ENCODE measurements at regions not wholly inside any gene's neighbourhood (a gene's known extent, or its start where the extent isn't known, plus 50 kb on each side); places are given as distances from the start of the nearest gene placed in this dataset.
A peak's percentile ranks its signal among the peaks of the same experiment; 100 is the strongest.

GRCh38 chr15:39471785-39472574 is 108.9 kb upstream of the THBS1 start:
- Histone ChIP-seq H3K27ac (ENCODE audit: low read depth, low read length, severe bottlenecking) (no peak overlapping the region), H3K9me3 (ENCODE audit: control insufficient read depth, low read length) (peaks cover 7% of the 10 kb centered on the region), H3K4me1 (ENCODE audit: control insufficient read depth, insufficient read depth, low read length, poor library complexity, severe bottlenecking) (peaks cover 24% of the 10 kb centered on the region), H3K4me3 (ENCODE audit: extremely low read depth, insufficient read depth, low read length, poor library complexity, severe bottlenecking) (no peak overlapping the region), H3K36me3 (ENCODE audit: control insufficient read depth, insufficient read depth, low read length) (no peaks in the 10 kb centered on the region)
- no CpG with 5 or more reads among the region's 2 CpGs for WGBS, 2 experiments (ENCODE audit: insufficient coverage in 2 of 2)

- Histone ChIP-seq H3K4me3 (ENCODE audit: extremely low read depth, insufficient read depth, low read length, poor library complexity, severe bottlenecking) (no peak overlapping the region), H3K36me3 (ENCODE audit: control insufficient read depth, insufficient read depth, low read length) (no peaks in the 10 kb centered on the region), H3K9me3 (ENCODE audit: control insufficient read depth, low read length) (peaks cover 7% of the 10 kb centered on the region), H3K4me1 (ENCODE audit: control insufficient read depth, insufficient read depth, low read length, poor library complexity, severe bottlenecking) (peaks cover 24% of the 10 kb centered on the region), H3K27ac (ENCODE audit: low read depth, low read length, severe bottlenecking) (no peak overlapping the region)
- WGBS, 2 experiments (ENCODE audit: insufficient coverage in 2 of 2): 87 to 92% methylated on average over 7 to 10 of the region's 12 CpGs
These were observed 108.1 kb upstream of the THBS1 start for GRCh38 chr15:39472621-39473297.

- Histone ChIP-seq H3K27ac (ENCODE audit: low read depth, low read length, severe bottlenecking) (no peak overlapping the region), H3K4me3 (ENCODE audit: extremely low read depth, insufficient read depth, low read length, poor library complexity, severe bottlenecking) (no peak overlapping the region), H3K9me3 (ENCODE audit: control insufficient read depth, low read length) (peaks cover 5% of the 10 kb centered on the region), H3K4me1 (ENCODE audit: control insufficient read depth, insufficient read depth, low read length, poor library complexity, severe bottlenecking) (peaks cover 24% of the 10 kb centered on the region), H3K36me3 (ENCODE audit: control insufficient read depth, insufficient read depth, low read length) (no peaks in the 10 kb centered on the region)
- WGBS, 2 experiments (ENCODE audit: insufficient coverage in 2 of 2): 100% methylated on average over 1 of the region's 5 CpGs; no CpG with 5 or more reads in 1 of the 2 experiments
These were observed 107.5 kb upstream of the THBS1 start for GRCh38 chr15:39473298-39473947.

GRCh38 chr15:39474657-39475056 is 106.2 kb upstream of the THBS1 start:
- Histone ChIP-seq H3K36me3 (ENCODE audit: control insufficient read depth, insufficient read depth, low read length) (no peaks in the 10 kb centered on the region), H3K9me3 (ENCODE audit: control insufficient read depth, low read length) (no peaks in the 10 kb centered on the region), H3K27ac (ENCODE audit: low read depth, low read length, severe bottlenecking) (peak overlapping the region; percentile 62), H3K4me1 (ENCODE audit: control insufficient read depth, insufficient read depth, low read length, poor library complexity, severe bottlenecking) (peaks cover 24% of the 10 kb centered on the region), H3K4me3 (ENCODE audit: extremely low read depth, insufficient read depth, low read length, poor library complexity, severe bottlenecking) (no peak overlapping the region)
- WGBS, 2 experiments (ENCODE audit: insufficient coverage in 2 of 2): 61 to 70% methylated on average over 2 to 3 of the region's 3 CpGs

GRCh38 chr15:39478996-39479395 is 101.9 kb upstream of the THBS1 start:
- no peaks in the 10 kb centered on the region for H3K9me3 ChIP-seq (ENCODE audit: control insufficient read depth, low read length)
- H3K4me3 ChIP-seq (ENCODE audit: extremely low read depth, insufficient read depth, low read length, poor library complexity, severe bottlenecking): no peak overlapping the region
- WGBS, 2 experiments (ENCODE audit: insufficient coverage in 2 of 2): 67% methylated on average over 1 of the region's 3 CpGs; no CpG with 5 or more reads in 1 of the 2 experiments
- H3K36me3 ChIP-seq (ENCODE audit: control insufficient read depth, insufficient read depth, low read length): no peaks in the 10 kb centered on the region
- no peak overlapping the region for H3K27ac ChIP-seq (ENCODE audit: low read depth, low read length, severe bottlenecking)
- peaks cover 14% of the 10 kb centered on the region for H3K4me1 ChIP-seq (ENCODE audit: control insufficient read depth, insufficient read depth, low read length, poor library complexity, severe bottlenecking)

GRCh38 chr15:39479911-39480310 is 101.0 kb upstream of the THBS1 start:
- Histone ChIP-seq H3K9me3 (ENCODE audit: control insufficient read depth, low read length) (no peaks in the 10 kb centered on the region), H3K4me1 (ENCODE audit: control insufficient read depth, insufficient read depth, low read length, poor library complexity, severe bottlenecking) (peaks cover 5% of the 10 kb centered on the region), H3K36me3 (ENCODE audit: control insufficient read depth, insufficient read depth, low read length) (no peaks in the 10 kb centered on the region), H3K27ac (ENCODE audit: low read depth, low read length, severe bottlenecking) (no peak overlapping the region), H3K4me3 (ENCODE audit: extremely low read depth, insufficient read depth, low read length, poor library complexity, severe bottlenecking) (no peak overlapping the region)
- WGBS, 2 experiments (ENCODE audit: insufficient coverage in 2 of 2): 93 to 100% methylated on average over 1 to 2 of the region's 2 CpGs

- H3K36me3 ChIP-seq (ENCODE audit: control insufficient read depth, insufficient read depth, low read length): no peaks in the 10 kb centered on the region
- no peaks in the 10 kb centered on the region for H3K9me3 ChIP-seq (ENCODE audit: control insufficient read depth, low read length)
- no peaks in the 10 kb centered on the region for H3K4me1 ChIP-seq (ENCODE audit: control insufficient read depth, insufficient read depth, low read length, poor library complexity, severe bottlenecking)
- no peak overlapping the region for H3K4me3 ChIP-seq (ENCODE audit: extremely low read depth, insufficient read depth, low read length, poor library complexity, severe bottlenecking)
- no CpG with 5 or more reads among the region's 3 CpGs for WGBS, 2 experiments (ENCODE audit: insufficient coverage in 2 of 2)
- no peak overlapping the region for H3K27ac ChIP-seq (ENCODE audit: low read depth, low read length, severe bottlenecking)
These were observed 98.4 kb upstream of the THBS1 start for GRCh38 chr15:39482459-39482858.

- no peak overlapping the region for H3K4me3 ChIP-seq (ENCODE audit: extremely low read depth, insufficient read depth, low read length, poor library complexity, severe bottlenecking)
- no peaks in the 10 kb centered on the region for H3K36me3 ChIP-seq (ENCODE audit: control insufficient read depth, insufficient read depth, low read length)
- no peaks in the 10 kb centered on the region for H3K9me3 ChIP-seq (ENCODE audit: control insufficient read depth, low read length)
- WGBS, 2 experiments (ENCODE audit: insufficient coverage in 2 of 2): 93% methylated on average over 2 to 3 of the region's 4 CpGs
- H3K4me1 ChIP-seq (ENCODE audit: control insufficient read depth, insufficient read depth, low read length, poor library complexity, severe bottlenecking): peaks cover 4% of the 10 kb centered on the region
- no peak overlapping the region for H3K27ac ChIP-seq (ENCODE audit: low read depth, low read length, severe bottlenecking)
These were observed 94.0 kb upstream of the THBS1 start for GRCh38 chr15:39486621-39487457.

- Histone ChIP-seq H3K4me3 (ENCODE audit: extremely low read depth, insufficient read depth, low read length, poor library complexity, severe bottlenecking) (no peak overlapping the region), H3K27ac (ENCODE audit: low read depth, low read length, severe bottlenecking) (no peak overlapping the region), H3K4me1 (ENCODE audit: control insufficient read depth, insufficient read depth, low read length, poor library complexity, severe bottlenecking) (peaks cover 4% of the 10 kb centered on the region), H3K9me3 (ENCODE audit: control insufficient read depth, low read length) (no peaks in the 10 kb centered on the region), H3K36me3 (ENCODE audit: control insufficient read depth, insufficient read depth, low read length) (no peaks in the 10 kb centered on the region)
These were observed 93.5 kb upstream of the THBS1 start for GRCh38 chr15:39487458-39487735.

- H3K36me3 ChIP-seq (ENCODE audit: control insufficient read depth, insufficient read depth, low read length): no peaks in the 10 kb centered on the region
- no peak overlapping the region for H3K4me3 ChIP-seq (ENCODE audit: extremely low read depth, insufficient read depth, low read length, poor library complexity, severe bottlenecking)
- no peaks in the 10 kb centered on the region for H3K9me3 ChIP-seq (ENCODE audit: control insufficient read depth, low read length)
- peaks cover 4% of the 10 kb centered on the region for H3K4me1 ChIP-seq (ENCODE audit: control insufficient read depth, insufficient read depth, low read length, poor library complexity, severe bottlenecking)
- 100% methylated on average over 1 of the region's 1 CpG; no CpG with 5 or more reads in 1 of the 2 experiments for WGBS, 2 experiments (ENCODE audit: insufficient coverage in 2 of 2)
- H3K27ac ChIP-seq (ENCODE audit: low read depth, low read length, severe bottlenecking): no peak overlapping the region
These were observed 92.4 kb upstream of the THBS1 start for GRCh38 chr15:39488516-39488915.

All from mesodermal cell (in vitro differentiated cells).